D721Med (cell line): ENCODE measurements at regions not wholly inside any gene's neighbourhood (a gene's known extent, or its start where the extent isn't known, plus 50 kb on each side); places are given as distances from the start of the nearest gene placed in this dataset.

Source experiments
- DNase-seq: peaks from one replicate; pipeline ENCODE4 v3.0.0; 2011; ENCODE audit warnings: low spot score; ENCODE audit not compliant: insufficient read length
- FAIRE-seq: peaks from 2 replicates; lab custom pipeline; 2011; peaks lifted over from hg19 to GRCh38; lab: Jason Lieb, UNC
- CTCF ChIP-seq: IDR thresholded peaks from 2 replicates; pipeline ENCODE4 v1.5.1; 2012; ENCODE audit warnings: mild to moderate bottlenecking, control low read depth; ENCODE audit not compliant: insufficient read depth; ENCODE audit errors: missing control alignments

GRCh38 chr21:35635994-35636393 is 424.3 kb downstream of the SETD4 start:
- TF ChIP-seq CTCF = no peak
- no peak for DNase-seq
- no peak for FAIRE-seq

DNA sequence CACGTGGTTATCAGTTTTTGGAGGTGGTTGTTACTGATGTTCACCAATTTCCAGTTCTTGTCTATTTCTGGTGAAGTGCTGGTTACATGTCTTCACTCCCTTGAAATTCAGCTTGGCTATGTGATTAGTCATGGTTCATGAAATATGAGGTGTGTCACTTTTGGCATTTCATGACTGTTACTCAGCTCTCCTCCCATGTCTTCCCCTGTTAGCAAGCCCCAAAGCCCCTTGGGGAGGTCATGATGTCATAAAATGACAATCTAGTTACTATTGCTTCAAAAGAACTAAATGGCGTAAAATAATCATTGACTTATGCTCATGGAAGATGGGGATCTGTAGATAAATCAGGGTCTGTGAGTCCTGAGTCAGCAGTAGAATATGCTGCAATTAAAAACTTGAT is 425.1 kb downstream of the SETD4 start:
- FAIRE-seq = no peak
- TF ChIP-seq CTCF = no peak
- DNase-seq = no peak

DNA sequence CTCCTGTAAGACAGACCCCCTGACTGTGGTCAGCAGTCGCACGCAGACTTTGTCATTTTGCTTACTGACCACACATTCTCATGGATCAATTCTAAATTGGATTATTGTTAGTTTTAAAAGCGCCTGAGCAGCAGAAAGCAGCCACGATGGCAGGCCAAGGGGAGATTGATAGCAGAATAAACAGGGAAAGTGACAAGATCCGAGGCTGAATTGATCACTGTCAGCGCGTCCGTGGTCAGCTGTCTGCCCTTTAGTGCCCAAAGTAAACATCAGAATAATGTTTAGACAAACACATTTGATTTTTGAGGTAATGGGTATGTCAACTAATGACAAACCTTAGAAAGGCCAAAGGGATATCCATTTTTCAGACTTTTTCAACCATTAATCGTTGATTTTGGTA is 426.8 kb downstream of the SETD4 start:
- no peak for TF ChIP-seq CTCF
- FAIRE-seq = no peak

DNA sequence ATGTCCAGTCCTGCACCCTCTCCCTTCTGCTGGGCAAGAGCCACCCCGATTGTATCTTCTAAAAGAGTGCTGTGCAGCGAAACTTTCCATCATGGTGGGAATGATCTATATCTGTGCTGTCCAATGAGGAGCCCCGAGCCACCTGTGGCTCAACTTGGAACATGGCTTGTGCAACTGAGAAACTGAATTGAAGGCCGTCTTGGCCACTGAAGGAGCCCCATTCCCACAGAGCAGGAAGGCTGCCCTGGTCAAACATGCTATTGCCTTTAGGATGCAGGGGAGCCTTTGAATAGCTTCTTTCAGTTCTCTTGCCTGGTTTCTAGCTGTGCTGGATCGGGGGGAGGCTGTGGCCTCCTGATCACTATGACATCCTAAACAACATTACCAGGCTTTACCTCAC is 427.6 kb downstream of the SETD4 start:
- TF ChIP-seq CTCF = no peak
- no peak for DNase-seq
- FAIRE-seq = no peak

More for the DNA sequence above, 426.8 kb downstream of the SETD4 start:
- DNase-seq = no peak

GRCh38 chr21:35628316-35628715 is 432.0 kb downstream of the SETD4 start:
- TF ChIP-seq CTCF = no peak
- no peak for DNase-seq
- FAIRE-seq = no peak

GRCh38 chr21:35627462-35627861 is 432.9 kb downstream of the SETD4 start:
- TF ChIP-seq CTCF = no peak
- no peak for DNase-seq
- no peak for FAIRE-seq

DNA sequence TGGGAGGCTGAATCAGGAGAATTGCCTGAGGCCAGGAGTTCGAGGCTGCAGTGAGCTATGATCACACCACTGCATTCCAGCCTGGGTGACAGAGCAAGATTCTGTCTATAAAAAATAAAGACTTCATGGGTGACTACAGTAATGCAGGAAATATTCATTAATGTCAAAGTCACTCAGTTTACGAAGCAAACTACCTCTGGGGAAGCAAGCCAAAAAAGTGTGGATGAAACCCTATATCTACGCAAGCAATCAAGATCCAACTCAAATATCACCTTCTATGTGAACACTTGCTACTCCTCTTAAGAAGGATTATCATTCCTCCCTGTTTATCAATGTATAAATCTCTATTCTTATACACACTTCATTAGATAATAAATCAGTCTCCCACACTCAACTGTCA is 434.8 kb downstream of the SETD4 start:
- FAIRE-seq = no peak
- TF ChIP-seq CTCF = no peak

More for the DNA sequence above, 434.8 kb downstream of the SETD4 start:
- no peak for DNase-seq
